ENCODE measurements at regions not wholly inside any gene's neighbourhood (a gene's known extent, or its start where the extent isn't known, plus 50 kb on each side); places are given as distances from the start of the nearest gene placed in this dataset.

DNA sequence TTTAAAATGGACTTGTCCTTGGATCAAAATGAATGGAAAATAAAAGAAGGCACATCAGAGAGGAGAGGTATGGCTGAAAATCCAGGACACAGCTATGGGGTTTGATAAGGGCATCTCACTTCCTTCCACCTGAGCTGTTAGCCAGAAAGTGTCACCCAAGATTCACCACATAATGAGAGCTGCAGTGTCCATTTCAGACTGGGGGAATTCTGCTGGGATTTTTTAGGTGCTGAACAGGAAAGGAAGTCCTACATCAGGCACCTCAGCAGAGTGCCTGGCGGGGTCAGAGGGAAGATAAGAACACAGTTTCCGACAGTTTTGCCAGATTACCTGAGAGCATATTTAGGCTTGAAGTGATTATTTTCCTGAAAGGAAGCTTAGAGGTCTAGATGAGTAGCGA is 187.6 kb upstream of the HNMT start:
- Histone ChIP-seq H3K9ac (ENCODE audit: low read depth in 1 of 2, low read length in 2 of 2) (no peak overlapping the region), H3K27ac (ENCODE audit: low read depth in 1 of 2, low read length in 2 of 2) (no peak overlapping the region), H3K9me3 (ENCODE audit: control insufficient read depth in 4 of 4, low read length in 3 of 4) (peaks cover 0 to under 1% (median 0%) of the 10 kb centered on the region in 4 donors), H3K36me3 (ENCODE audit: control insufficient read depth in 4 of 4, insufficient read depth in 3 of 4, low read depth in 1 of 4, low read length in 3 of 4) (no peaks in the 10 kb centered on the region), H3K27me3 (ENCODE audit: control insufficient read depth in 4 of 4, insufficient read depth in 4 of 4, low read length in 3 of 4) (no peaks in the 10 kb centered on the region), H3K4me3 (ENCODE audit: low read depth in 1 of 3, low read length in 3 of 3) (no peak overlapping the region), H3K4me1 (ENCODE audit: control insufficient read depth in 4 of 4, insufficient read depth in 4 of 4, low read length in 3 of 4) (no peaks in the 10 kb centered on the region)
- TF ChIP-seq SP1 (IDR thresholded peaks at IDR 0.05) = no peak
- WGBS = 48% methylated on average over 3 of the region's 3 CpGs
- DNase-seq (ENCODE audit: low spot score) = no peak

DNA sequence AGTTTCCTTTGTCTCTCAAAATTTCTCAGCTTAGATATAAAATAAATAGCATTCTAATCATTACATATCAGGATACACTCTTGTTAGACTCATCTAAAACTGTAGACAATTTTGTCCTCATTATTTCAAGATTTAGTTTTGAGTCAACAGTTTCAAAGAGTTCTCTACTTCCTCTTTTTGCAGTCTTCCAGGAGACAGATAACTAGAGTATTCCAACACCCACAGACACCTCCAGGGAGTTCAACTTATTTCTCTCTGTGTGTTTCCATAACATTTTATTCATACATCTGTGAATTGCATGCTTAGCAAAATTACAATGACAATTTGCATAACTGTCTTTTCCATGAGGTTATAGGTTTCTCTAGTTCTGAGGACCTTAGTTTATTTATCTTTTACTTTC is 166.6 kb upstream of the HNMT start:
- DNase-seq (ENCODE audit: low spot score) = no peak
- Histone ChIP-seq H3K27me3 (ENCODE audit: control insufficient read depth in 4 of 4, insufficient read depth in 4 of 4, low read length in 3 of 4) (no peaks in the 10 kb centered on the region), H3K36me3 (ENCODE audit: control insufficient read depth in 4 of 4, insufficient read depth in 3 of 4, low read depth in 1 of 4, low read length in 3 of 4) (no peaks in the 10 kb centered on the region), H3K9ac (ENCODE audit: low read depth in 1 of 2, low read length in 2 of 2) (no peak overlapping the region), H3K4me3 (ENCODE audit: low read depth in 1 of 3, low read length in 3 of 3) (no peak overlapping the region), H3K9me3 (ENCODE audit: control insufficient read depth in 4 of 4, low read length in 3 of 4) (peaks cover 0 to 6% (median 4%) of the 10 kb centered on the region in 4 donors), H3K27ac (ENCODE audit: low read depth in 1 of 2, low read length in 2 of 2) (no peak overlapping the region), H3K4me1 (ENCODE audit: control insufficient read depth in 4 of 4, insufficient read depth in 4 of 4, low read length in 3 of 4) (no peaks in the 10 kb centered on the region)
- no peak for TF ChIP-seq RAD21 (IDR thresholded peaks at IDR 0.05)
- no peak for TF ChIP-seq GABPA (IDR thresholded peaks at IDR 0.05 in 1 of 2, conservative IDR thresholded peaks at IDR 0.05 in 1 of 2)
- TF ChIP-seq, protein P1, sequence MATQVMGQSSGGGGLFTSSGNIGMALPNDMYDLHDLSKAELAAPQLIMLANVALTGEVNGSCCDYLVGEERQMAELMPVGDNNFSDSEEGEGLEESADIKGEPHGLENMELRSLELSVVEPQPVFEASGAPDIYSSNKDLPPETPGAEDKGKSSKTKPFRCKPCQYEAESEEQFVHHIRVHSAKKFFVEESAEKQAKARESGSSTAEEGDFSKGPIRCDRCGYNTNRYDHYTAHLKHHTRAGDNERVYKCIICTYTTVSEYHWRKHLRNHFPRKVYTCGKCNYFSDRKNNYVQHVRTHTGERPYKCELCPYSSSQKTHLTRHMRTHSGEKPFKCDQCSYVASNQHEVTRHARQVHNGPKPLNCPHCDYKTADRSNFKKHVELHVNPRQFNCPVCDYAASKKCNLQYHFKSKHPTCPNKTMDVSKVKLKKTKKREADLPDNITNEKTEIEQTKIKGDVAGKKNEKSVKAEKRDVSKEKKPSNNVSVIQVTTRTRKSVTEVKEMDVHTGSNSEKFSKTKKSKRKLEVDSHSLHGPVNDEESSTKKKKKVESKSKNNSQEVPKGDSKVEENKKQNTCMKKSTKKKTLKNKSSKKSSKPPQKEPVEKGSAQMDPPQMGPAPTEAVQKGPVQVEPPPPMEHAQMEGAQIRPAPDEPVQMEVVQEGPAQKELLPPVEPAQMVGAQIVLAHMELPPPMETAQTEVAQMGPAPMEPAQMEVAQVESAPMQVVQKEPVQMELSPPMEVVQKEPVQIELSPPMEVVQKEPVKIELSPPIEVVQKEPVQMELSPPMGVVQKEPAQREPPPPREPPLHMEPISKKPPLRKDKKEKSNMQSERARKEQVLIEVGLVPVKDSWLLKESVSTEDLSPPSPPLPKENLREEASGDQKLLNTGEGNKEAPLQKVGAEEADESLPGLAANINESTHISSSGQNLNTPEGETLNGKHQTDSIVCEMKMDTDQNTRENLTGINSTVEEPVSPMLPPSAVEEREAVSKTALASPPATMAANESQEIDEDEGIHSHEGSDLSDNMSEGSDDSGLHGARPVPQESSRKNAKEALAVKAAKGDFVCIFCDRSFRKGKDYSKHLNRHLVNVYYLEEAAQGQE (IDR thresholded peaks at IDR 0.05) = no peak
- TF ChIP-seq, protein P2, sequence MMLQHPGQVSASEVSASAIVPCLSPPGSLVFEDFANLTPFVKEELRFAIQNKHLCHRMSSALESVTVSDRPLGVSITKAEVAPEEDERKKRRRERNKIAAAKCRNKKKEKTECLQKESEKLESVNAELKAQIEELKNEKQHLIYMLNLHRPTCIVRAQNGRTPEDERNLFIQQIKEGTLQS (IDR thresholded peaks at IDR 0.05) = no peak
- no peak for TF ChIP-seq MAX (IDR thresholded peaks at IDR 0.05)
- TF ChIP-seq RXRA (IDR thresholded peaks at IDR 0.05) = no peak
- no peak for TF ChIP-seq FOXA1 (IDR thresholded peaks at IDR 0.05)
- TF ChIP-seq HNF4A (conservative IDR thresholded peaks at IDR 0.05) = no peak
- TF ChIP-seq, protein P3, sequence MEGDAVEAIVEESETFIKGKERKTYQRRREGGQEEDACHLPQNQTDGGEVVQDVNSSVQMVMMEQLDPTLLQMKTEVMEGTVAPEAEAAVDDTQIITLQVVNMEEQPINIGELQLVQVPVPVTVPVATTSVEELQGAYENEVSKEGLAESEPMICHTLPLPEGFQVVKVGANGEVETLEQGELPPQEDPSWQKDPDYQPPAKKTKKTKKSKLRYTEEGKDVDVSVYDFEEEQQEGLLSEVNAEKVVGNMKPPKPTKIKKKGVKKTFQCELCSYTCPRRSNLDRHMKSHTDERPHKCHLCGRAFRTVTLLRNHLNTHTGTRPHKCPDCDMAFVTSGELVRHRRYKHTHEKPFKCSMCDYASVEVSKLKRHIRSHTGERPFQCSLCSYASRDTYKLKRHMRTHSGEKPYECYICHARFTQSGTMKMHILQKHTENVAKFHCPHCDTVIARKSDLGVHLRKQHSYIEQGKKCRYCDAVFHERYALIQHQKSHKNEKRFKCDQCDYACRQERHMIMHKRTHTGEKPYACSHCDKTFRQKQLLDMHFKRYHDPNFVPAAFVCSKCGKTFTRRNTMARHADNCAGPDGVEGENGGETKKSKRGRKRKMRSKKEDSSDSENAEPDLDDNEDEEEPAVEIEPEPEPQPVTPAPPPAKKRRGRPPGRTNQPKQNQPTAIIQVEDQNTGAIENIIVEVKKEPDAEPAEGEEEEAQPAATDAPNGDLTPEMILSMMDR (IDR thresholded peaks at IDR 0.05; ENCODE audit: low read depth, low read length, missing input control) = no peak
- TF ChIP-seq TAF1 (conservative IDR thresholded peaks at IDR 0.05) = no peak

GRCh38 chr2:137799600-137799999 is 164.7 kb upstream of the HNMT start:
- Histone ChIP-seq H3K27ac (ENCODE audit: low read depth in 1 of 2, low read length in 2 of 2) (no peak overlapping the region), H3K27me3 (ENCODE audit: control insufficient read depth in 4 of 4, insufficient read depth in 4 of 4, low read length in 3 of 4) (no peaks in the 10 kb centered on the region), H3K4me3 (ENCODE audit: low read depth in 1 of 3, low read length in 3 of 3) (no peak overlapping the region), H3K9me3 (ENCODE audit: control insufficient read depth in 4 of 4, low read length in 3 of 4) (peaks cover 0 to 6% (median 4%) of the 10 kb centered on the region in 4 donors), H3K36me3 (ENCODE audit: control insufficient read depth in 4 of 4, insufficient read depth in 3 of 4, low read depth in 1 of 4, low read length in 3 of 4) (no peaks in the 10 kb centered on the region), H3K9ac (ENCODE audit: low read depth in 1 of 2, low read length in 2 of 2) (no peak overlapping the region), H3K4me1 (ENCODE audit: control insufficient read depth in 4 of 4, insufficient read depth in 4 of 4, low read length in 3 of 4) (no peaks in the 10 kb centered on the region)
- no peak for DNase-seq (ENCODE audit: low spot score)
- 80% methylated on average over 5 of the region's 5 CpGs for WGBS
- TF ChIP-seq GABPA (IDR thresholded peaks at IDR 0.05 in 1 of 2, conservative IDR thresholded peaks at IDR 0.05 in 1 of 2) (no peak), FOXA1 (IDR thresholded peaks at IDR 0.05) (no peak), MAX (IDR thresholded peaks at IDR 0.05) (no peak), JUND (IDR thresholded peaks at IDR 0.05) (no peak), TAF1 (conservative IDR thresholded peaks at IDR 0.05) (no peak), HNF4G (IDR thresholded peaks at IDR 0.05) (no peak)
- TF ChIP-seq, protein P4, sequence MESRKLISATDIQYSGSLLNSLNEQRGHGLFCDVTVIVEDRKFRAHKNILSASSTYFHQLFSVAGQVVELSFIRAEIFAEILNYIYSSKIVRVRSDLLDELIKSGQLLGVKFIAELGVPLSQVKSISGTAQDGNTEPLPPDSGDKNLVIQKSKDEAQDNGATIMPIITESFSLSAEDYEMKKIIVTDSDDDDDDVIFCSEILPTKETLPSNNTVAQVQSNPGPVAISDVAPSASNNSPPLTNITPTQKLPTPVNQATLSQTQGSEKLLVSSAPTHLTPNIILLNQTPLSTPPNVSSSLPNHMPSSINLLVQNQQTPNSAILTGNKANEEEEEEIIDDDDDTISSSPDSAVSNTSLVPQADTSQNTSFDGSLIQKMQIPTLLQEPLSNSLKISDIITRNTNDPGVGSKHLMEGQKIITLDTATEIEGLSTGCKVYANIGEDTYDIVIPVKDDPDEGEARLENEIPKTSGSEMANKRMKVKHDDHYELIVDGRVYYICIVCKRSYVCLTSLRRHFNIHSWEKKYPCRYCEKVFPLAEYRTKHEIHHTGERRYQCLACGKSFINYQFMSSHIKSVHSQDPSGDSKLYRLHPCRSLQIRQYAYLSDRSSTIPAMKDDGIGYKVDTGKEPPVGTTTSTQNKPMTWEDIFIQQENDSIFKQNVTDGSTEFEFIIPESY (IDR thresholded peaks at IDR 0.05) = no peak
